HCT116 (cell line): ENCODE measurements at regions not wholly inside any gene's neighbourhood (a gene's known extent, or its start where the extent isn't known, plus 50 kb on each side); places are given as distances from the start of the nearest gene placed in this dataset.

Experiments
- CTCF ChIP-seq, 3 experiments: fragments of 200-600 bp in 1 of 3; sonication (generic) in 1 of 3; IDR thresholded peaks in 2 of 3; conservative IDR thresholded peaks in 1 of 3; 2 replicates each; pipeline ENCODE4 v1.5.1; 2012 to 2017; ENCODE audit warnings: low read depth in 2 of 3, low read length in 2 of 3, antibody characterized with exemption in 1 of 3, borderline replicate concordance in 1 of 3, control low read depth in 1 of 3, mild to moderate bottlenecking in 1 of 3, mixed read lengths in 1 of 3, mixed run types in 1 of 3, moderate library complexity in 1 of 3; ENCODE audit not compliant: insufficient read depth in 1 of 3
- EGR1 ChIP-seq: IDR thresholded peaks from 2 replicates; pipeline ENCODE4 v1.6.1; 2012; ENCODE audit warnings: low read depth

GRCh38 chr21:38897532-38898421, 92.0 kb downstream of the ETS2 start:
- TF ChIP-seq CTCF (IDR thresholded peaks at IDR 0.05 in 2 of 3, conservative IDR thresholded peaks at IDR 0.05 in 1 of 3; ENCODE audit: borderline replicate concordance in 1 of 3, insufficient read depth in 1 of 3, low read depth in 2 of 3, low read length in 2 of 3) (no peak), EGR1 (no peak)
